ENCODE measurements at regions not wholly inside any gene's neighbourhood (a gene's known extent, or its start where the extent isn't known, plus 50 kb on each side); places are given as distances from the start of the nearest gene placed in this dataset.

GRCh38 chr3:28901018-28901417 lies 379.9 kb upstream of the RBMS3 start:
- DNase-seq (ENCODE audit: low read depth in 2 of 2): no peak

DNA sequence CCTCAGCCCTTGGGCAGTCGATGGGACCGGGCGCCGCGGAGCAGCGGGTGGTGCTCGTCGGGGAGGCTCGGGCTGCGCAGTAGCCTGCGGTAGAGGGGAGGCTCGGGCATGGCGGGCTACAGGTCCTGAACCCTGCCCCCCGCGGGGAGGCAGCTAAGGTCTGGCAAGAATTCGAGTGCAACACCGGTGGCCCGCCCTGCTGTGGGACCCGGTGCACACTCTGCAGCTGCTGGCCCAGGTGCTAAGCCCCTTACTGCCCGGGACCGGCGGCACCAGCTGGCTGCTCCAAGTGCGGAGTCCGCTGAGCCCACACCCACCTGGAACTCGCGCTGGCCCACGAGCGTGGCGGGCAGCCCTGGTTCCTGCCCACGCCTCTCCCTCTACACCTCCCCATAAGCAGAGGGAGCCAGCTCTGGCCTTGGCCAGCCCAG lies 377.7 kb upstream of the RBMS3 start:
- no peak for DNase-seq (ENCODE audit: low read depth in 2 of 2)

- no peak for DNase-seq (ENCODE audit: low read depth in 2 of 2)
These were observed 375.1 kb upstream of the RBMS3 start for GRCh38 chr3:28905798-28906197.

- DNase-seq (ENCODE audit: low read depth in 2 of 2): no peak
These were observed 374.1 kb upstream of the RBMS3 start for GRCh38 chr3:28906561-28907310.

DNA sequence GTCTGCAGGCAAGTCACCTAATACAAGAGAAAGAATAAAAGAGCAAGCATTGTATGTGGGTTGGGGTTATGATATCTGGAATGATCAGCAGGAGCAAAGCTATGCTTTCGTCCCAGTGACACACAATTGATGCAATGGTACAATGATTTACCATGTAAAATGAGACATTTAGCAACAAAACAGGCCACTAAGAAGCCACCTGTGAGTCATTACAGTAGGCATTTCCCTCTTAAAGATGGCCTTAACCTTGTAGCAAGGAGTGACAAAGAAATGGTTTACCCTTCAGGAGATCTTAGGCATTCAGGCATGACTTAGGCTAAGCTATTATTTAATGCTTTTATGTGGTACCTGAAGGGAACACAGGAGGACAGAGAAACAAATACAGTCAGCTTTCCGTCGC lies 373.3 kb upstream of the RBMS3 start:
- DNase-seq (ENCODE audit: low read depth in 2 of 2): no peak

GRCh38 chr3:28912120-28912885 lies 368.6 kb upstream of the RBMS3 start:
- no peak for DNase-seq (ENCODE audit: low read depth in 2 of 2)

GRCh38 chr3:28915741-28916500 lies 364.9 kb upstream of the RBMS3 start:
- DNase-seq (ENCODE audit: low read depth in 2 of 2): no peak

DNA sequence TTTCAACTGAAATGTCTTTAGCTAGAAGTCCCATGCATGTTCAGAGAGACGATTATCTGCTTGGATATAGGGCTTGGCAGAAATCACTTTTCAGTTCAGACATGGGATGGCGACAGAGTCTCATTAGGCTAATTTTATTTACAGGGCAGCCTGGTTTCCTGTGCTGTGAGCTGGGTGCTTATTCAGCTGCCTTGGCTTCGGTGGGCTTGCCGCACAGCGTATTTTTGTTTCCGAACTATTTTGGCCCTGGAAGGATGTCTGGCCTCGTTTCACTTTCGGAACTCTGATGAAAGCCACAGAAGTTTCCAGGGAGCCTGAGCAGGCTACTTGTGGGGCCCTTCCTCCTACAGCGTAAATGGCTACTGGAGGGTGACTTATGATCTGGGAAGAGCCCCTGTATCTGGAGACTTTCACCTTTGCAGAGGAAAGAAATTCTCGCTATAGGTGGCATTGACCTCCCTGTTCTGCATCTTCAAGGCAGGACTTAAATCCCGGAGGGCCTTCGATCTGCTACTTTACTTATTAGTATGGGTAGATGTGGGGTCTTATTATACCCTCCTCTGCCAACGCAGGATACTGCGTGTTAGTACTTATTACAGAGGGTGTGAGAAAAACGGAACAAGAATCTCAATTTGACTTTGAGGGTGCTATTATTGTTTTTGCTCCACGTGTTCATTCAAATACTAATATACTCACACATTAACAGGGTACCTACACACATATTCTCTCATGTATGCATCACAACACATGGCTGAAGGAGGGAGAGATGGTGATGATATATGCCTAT lies 364.0 kb upstream of the RBMS3 start:
- DNase-seq (ENCODE audit: low read depth in 2 of 2): no peak

GRCh38 chr3:28917895-28918475 lies 362.9 kb upstream of the RBMS3 start:
- no peak for DNase-seq (ENCODE audit: low read depth in 2 of 2)

DNA sequence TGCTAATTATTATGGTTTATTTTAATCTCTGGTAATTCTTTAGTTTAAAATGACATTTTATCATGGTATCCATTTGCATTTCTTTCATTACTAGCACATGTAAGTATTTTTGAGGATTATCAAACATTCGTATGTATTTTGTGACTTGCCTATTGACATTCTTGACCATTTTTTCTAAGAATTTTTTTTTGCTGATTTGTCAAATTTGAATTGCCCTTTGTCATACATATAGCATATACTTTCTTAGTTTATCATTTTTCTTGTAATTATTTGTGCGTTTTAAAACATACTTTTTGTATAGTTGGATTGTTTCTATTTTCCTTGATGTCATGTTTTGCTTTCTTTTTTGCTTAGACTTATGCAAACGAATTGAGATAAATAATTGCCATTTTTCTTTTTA lies 358.5 kb upstream of the RBMS3 start:
- DNase-seq (ENCODE audit: low read depth in 2 of 2): no peak

- no peak for DNase-seq (ENCODE audit: low read depth in 2 of 2)
These were observed 356.9 kb upstream of the RBMS3 start for GRCh38 chr3:28923994-28924393.

DNA sequence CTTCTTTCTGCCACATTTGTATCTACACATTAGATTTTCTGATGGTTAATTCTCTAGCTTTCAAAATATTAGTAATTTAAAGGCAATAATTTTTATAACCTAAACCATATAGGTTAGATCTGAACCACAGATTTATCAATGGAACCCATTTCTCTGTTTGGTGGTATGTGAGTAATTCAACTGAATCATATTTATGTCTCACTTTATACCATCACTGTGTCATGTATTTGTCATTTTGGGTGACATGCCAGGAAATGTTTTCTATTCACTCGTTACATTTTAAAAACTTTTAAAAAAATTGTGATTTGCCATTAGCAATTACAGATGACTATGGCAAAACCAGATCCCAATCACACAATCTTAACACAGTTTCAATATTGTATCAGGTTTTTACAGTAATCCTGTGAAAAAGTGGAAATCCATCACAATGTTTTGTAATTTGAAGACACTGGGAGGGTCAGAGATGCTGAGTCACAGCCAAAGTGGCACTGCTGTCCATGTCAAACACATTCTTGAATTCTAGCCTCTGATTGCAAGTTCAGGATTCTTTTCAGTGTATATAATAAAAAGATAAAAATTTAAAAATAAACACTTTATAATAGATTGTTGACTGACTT lies 356.0 kb upstream of the RBMS3 start:
- DNase-seq (ENCODE audit: low read depth in 2 of 2): no peak

DNA sequence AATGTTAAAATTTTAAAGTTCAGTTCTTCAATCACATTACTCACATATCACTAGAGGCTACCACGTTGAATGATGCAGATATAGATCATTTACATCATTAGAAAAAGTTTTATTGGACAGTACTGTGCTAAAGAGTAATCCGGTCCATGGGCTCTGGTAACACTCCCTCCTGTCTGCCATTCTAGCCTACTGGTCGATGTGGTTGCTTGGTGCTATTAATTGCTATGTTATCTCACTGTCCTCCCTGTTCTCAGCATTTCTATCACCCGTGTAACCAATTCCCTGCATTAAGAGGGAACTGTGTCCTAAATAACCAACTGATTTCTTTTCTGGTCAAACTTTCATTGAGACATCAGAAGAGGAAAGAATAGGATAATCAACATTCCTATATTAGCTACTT lies 347.5 kb upstream of the RBMS3 start:
- no peak for DNase-seq (ENCODE audit: low read depth in 2 of 2)

- no peak for DNase-seq (ENCODE audit: low read depth in 2 of 2)
These were observed 346.6 kb upstream of the RBMS3 start for GRCh38 chr3:28934126-28934813.

DNA sequence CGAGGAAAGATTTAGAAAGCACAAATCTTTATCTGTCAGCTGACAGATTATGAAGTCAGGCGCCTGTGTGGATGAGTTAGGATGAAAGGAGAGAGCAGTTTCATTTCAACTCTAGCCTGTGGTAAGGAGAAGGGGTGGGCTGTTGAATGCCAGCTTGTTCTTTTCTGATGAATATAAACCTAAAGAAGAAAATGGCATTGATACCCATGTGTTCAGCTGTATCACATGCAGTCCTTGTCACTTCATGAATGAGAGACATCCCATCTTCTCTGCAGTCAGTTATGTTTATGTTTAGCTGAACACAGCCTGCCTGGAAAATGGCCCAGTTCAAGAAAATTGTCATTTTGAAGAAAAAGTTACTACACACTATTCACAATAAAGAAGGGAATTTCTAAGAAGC lies 345.7 kb upstream of the RBMS3 start:
- DNase-seq (ENCODE audit: low read depth in 2 of 2): no peak

GRCh38 chr3:28936154-28936553 lies 344.7 kb upstream of the RBMS3 start:
- no peak for DNase-seq (ENCODE audit: low read depth in 2 of 2)

GRCh38 chr3:28940530-28940929 lies 340.3 kb upstream of the RBMS3 start:
- no peak for DNase-seq (ENCODE audit: low read depth in 2 of 2)

DNA sequence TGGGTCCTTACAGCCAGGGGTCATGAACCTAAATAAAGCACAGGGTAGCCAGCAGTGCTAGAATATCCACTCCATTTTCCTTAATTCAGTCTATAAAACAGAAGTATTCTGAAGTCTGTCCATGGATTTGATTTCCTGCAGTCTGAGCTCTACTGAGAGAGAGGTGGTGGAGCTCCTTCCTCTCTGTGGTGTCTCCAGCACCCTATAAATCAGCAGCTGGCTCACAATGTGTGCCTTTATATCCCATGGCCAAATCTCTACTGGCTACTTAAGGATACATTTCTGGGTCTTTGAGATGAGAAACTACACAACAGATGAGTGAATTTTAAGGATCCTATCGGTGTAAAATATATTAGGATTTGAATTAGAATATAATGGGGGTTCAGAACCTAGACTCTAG lies 339.9 kb upstream of the RBMS3 start:
- DNase-seq (ENCODE audit: low read depth in 2 of 2): no peak

DNA sequence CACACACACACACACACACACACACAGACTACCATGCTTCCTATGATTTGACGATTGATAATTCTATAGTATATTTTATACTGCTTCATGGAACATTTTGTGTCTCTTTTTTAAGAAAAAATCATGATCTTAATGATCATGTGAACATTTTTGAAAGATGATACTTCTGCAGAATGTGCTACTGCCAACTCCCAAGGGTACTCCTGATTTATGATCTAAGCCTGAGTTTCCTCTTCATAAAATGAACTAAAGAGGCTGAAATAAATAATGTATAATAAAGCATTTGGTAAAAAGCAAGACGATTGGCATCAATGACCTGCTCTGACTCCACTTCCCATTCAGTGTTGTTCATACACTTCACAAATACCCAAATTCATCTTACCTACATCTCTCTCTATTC lies 333.8 kb upstream of the RBMS3 start:
- DNase-seq (ENCODE audit: low read depth in 2 of 2): no peak

GRCh38 chr3:28947751-28948150 lies 333.1 kb upstream of the RBMS3 start:
- DNase-seq (ENCODE audit: low read depth in 2 of 2): no peak
